PC-9 (cell line): ENCODE measurements at regions not wholly inside any gene's neighbourhood (a gene's known extent, or its start where the extent isn't known, plus 50 kb on each side); places are given as distances from the start of the nearest gene placed in this dataset.

Source experiments
- BruUV-seq: library from RNA; stranded (reverse); fragments of 400-500 nt; replicated peaks from 2 replicates; lab custom pipeline; 2021; lab: Mats Ljungman, UMichigan
- CTCF ChIA-PET: fragments of 300-600 bp; sonication (Branson Sonifier 250); formaldehyde crosslinking; loops from one replicate; lab custom pipeline; 2022; ENCODE audit warnings: antibody characterized with exemption; lab: Charles Lee
- POLR2A ChIA-PET: fragments of 300-600 bp; sonication (Branson Sonifier 250); formaldehyde crosslinking; loops from one replicate; lab custom pipeline; 2022; ENCODE audit warnings: antibody characterized with exemption; ENCODE audit not compliant: unreplicated experiment; lab: Charles Lee
- DNase-seq, 2 experiments: peaks; one replicate each; pipeline versions ENCODE4 v3.0.0 to v3.0.0-alpha.2; 2015 to 2022; ENCODE audit warnings: mixed read lengths in 1 of 2
- H2AFZ ChIP-seq: fragments of 200-600 bp; sonication (generic); 2 replicates; pipeline ENCODE4 v1.8.1; 2017; ENCODE audit warnings: antibody characterized with exemption
- H3F3A ChIP-seq: fragments of 200-600 bp; sonication (generic); 2 replicates; pipeline ENCODE4 v1.8.1; 2017; ENCODE audit warnings: antibody characterized with exemption, mild to moderate bottlenecking, low read depth; ENCODE audit not compliant: insufficient read depth
- H3K27ac ChIP-seq: fragments of 200-600 bp; sonication (generic); 2 replicates; pipeline ENCODE4 v1.6.1; 2016; ENCODE audit warnings: mixed run types
- H3K27me3 ChIP-seq: fragments of 200-600 bp; sonication (generic); 2 replicates; pipeline ENCODE4 v1.6.1; 2016; ENCODE audit warnings: low read depth, mixed run types; ENCODE audit not compliant: insufficient read depth
- H3K36me3 ChIP-seq: fragments of 200-600 bp; sonication (generic); 2 replicates; pipeline ENCODE4 v1.6.1; 2016; ENCODE audit warnings: low read depth, mixed run types
- H3K4me1 ChIP-seq: fragments of 200-600 bp; sonication (generic); replicated peaks from 2 replicates; pipeline ENCODE4 v1.6.1; 2016; ENCODE audit warnings: mixed run types; ENCODE audit not compliant: insufficient read depth
- H3K4me2 ChIP-seq: fragments of 200-600 bp; sonication (generic); 2 replicates; pipeline ENCODE4 v1.6.1; 2017; ENCODE audit warnings: mixed run types
- H3K4me3 ChIP-seq: fragments of 200-600 bp; sonication (generic); 2 replicates; pipeline ENCODE4 v1.6.1; 2016; ENCODE audit warnings: mixed run types
- H3K79me2 ChIP-seq: fragments of 200-600 bp; sonication (generic); 2 replicates; pipeline ENCODE4 v1.6.1; 2017; ENCODE audit warnings: low read depth, mixed run types
- H3K9me2 ChIP-seq: fragments of 200-600 bp; sonication (generic); 2 replicates; pipeline ENCODE4 v1.8.1; 2017; ENCODE audit warnings: mild to moderate bottlenecking; ENCODE audit not compliant: insufficient read depth
- H3K9me3 ChIP-seq: fragments of 200-600 bp; sonication (generic); 2 replicates; pipeline ENCODE4 v1.8.1; 2016; ENCODE audit warnings: low read depth; ENCODE audit not compliant: insufficient read depth
- H4K20me1 ChIP-seq: fragments of 200-600 bp; sonication (generic); 2 replicates; pipeline ENCODE4 v1.8.1; 2017; ENCODE audit not compliant: insufficient read depth
- EZH2 ChIP-seq: fragments of 200-600 bp; sonication (generic); IDR thresholded peaks from 2 replicates; pipeline ENCODE4 v1.8.0; 2017; ENCODE audit warnings: antibody characterized with exemption, low read depth
- intact Hi-C: fragments of 100-400 bp; cut with micrococcal nuclease; formaldehyde crosslinking; loops from one replicate; pipeline ENCODE4 v1.10.0; 2022; ENCODE audit not compliant: unreplicated experiment
- TF ChIP-seq, protein P1 (sequence below): fragments of 200-600 bp; sonication (generic); conservative IDR thresholded peaks from 2 replicates; pipeline ENCODE4 v1.6.1; 2017; ENCODE audit warnings: mixed run types, antibody characterized with exemption, mild to moderate bottlenecking, moderate library complexity

DNA sequence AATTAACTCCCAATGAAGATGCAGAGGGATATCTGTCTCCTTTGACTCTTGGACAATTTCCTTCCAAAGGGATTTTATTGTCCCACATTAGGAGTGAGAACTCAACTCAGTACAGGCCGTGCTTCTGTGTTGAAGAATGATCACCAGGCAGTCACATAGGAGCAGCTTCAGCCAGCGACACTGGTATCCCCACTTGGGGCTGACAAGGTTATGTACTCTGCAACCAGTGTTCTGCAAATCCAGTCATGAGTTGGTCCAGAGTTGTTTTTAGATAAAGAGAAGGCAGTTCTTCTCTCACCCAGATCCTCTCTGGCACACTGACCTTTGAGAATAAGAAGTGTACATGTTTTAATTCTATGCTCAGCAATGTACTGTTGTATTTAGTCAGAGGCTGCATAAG, 415.8 kb downstream of the SETD4 start:
- ChIA-PET CTCF (no interaction called here), POLR2A (no interaction called here)
- H3K4me3 ChIP-seq: no peak overlapping the region
- no peak overlapping the region for H3K27ac ChIP-seq
- H3K27me3 ChIP-seq: no peaks in the 10 kb centered on the region
- no peak overlapping the region for H2AFZ ChIP-seq
- no peaks in the 10 kb centered on the region for H4K20me1 ChIP-seq
- BruUV-seq: no TSS peak
- H3K4me2 ChIP-seq: no peak overlapping the region
- no peaks in the 10 kb centered on the region for H3K9me3 ChIP-seq
- no peaks in the 10 kb centered on the region for H3F3A ChIP-seq
- H3K79me2 ChIP-seq: no peaks in the 10 kb centered on the region
- H3K9me2 ChIP-seq: no peaks in the 10 kb centered on the region
- H3K36me3 ChIP-seq: no peaks in the 10 kb centered on the region
- TF ChIP-seq, protein P1, sequence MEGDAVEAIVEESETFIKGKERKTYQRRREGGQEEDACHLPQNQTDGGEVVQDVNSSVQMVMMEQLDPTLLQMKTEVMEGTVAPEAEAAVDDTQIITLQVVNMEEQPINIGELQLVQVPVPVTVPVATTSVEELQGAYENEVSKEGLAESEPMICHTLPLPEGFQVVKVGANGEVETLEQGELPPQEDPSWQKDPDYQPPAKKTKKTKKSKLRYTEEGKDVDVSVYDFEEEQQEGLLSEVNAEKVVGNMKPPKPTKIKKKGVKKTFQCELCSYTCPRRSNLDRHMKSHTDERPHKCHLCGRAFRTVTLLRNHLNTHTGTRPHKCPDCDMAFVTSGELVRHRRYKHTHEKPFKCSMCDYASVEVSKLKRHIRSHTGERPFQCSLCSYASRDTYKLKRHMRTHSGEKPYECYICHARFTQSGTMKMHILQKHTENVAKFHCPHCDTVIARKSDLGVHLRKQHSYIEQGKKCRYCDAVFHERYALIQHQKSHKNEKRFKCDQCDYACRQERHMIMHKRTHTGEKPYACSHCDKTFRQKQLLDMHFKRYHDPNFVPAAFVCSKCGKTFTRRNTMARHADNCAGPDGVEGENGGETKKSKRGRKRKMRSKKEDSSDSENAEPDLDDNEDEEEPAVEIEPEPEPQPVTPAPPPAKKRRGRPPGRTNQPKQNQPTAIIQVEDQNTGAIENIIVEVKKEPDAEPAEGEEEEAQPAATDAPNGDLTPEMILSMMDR: no peak
- no peak for TF ChIP-seq EZH2
- no peaks in the 10 kb centered on the region for H3K4me1 ChIP-seq
- no peak for DNase-seq
- intact Hi-C loops: no loop called here

GRCh38 chr21:35643176-35643575, 417.1 kb downstream of the SETD4 start:
- Histone ChIP-seq H3K9me3 (no peaks in the 10 kb centered on the region), H3K9me2 (no peaks in the 10 kb centered on the region), H2AFZ (no peak overlapping the region), H3K4me3 (no peak overlapping the region), H3K27me3 (no peaks in the 10 kb centered on the region), H3K4me1 (no peaks in the 10 kb centered on the region), H3K4me2 (no peak overlapping the region), H3K36me3 (no peaks in the 10 kb centered on the region), H3K27ac (no peak overlapping the region), H3F3A (no peaks in the 10 kb centered on the region), H3K79me2 (no peaks in the 10 kb centered on the region), H4K20me1 (no peaks in the 10 kb centered on the region)
- no peak for DNase-seq
- intact Hi-C loops: no loop called here
- BruUV-seq: no TSS peak
- POLR2A ChIA-PET: no interaction called here
- TF ChIP-seq, protein P1: no peak
- no peak for TF ChIP-seq EZH2
- CTCF ChIA-PET: no interaction called here

GRCh38 chr21:35641271-35642016, 418.9 kb downstream of the SETD4 start:
- no peak for DNase-seq
- no peak overlapping the region for H3K27ac ChIP-seq
- CTCF ChIA-PET: no interaction called here
- no peaks in the 10 kb centered on the region for H3K9me3 ChIP-seq
- no peaks in the 10 kb centered on the region for H4K20me1 ChIP-seq
- BruUV-seq: no TSS peak
- no peak overlapping the region for H2AFZ ChIP-seq
- POLR2A ChIA-PET: no interaction called here
- no peaks in the 10 kb centered on the region for H3K27me3 ChIP-seq
- H3F3A ChIP-seq: no peaks in the 10 kb centered on the region
- no peak overlapping the region for H3K4me2 ChIP-seq
- no peak overlapping the region for H3K4me3 ChIP-seq
- no peaks in the 10 kb centered on the region for H3K4me1 ChIP-seq
- H3K79me2 ChIP-seq: no peaks in the 10 kb centered on the region
- intact Hi-C loops: no loop called here
- no peak for TF ChIP-seq EZH2
- TF ChIP-seq, protein P1: no peak
- H3K9me2 ChIP-seq: no peaks in the 10 kb centered on the region
- no peaks in the 10 kb centered on the region for H3K36me3 ChIP-seq
